H1 (cell line): ENCODE measurements at regions not wholly inside any gene's neighbourhood (a gene's known extent, or its start where the extent isn't known, plus 50 kb on each side); places are given as distances from the start of the nearest gene placed in this dataset.

Source experiments
- CTCF ChIA-PET: fragments of 300-600 bp; sonication (Branson Sonifier 250); formaldehyde crosslinking; loops from one replicate; lab custom pipeline; 2021; ENCODE audit not compliant: partially characterized antibody; lab: Charles Lee
- POLR2A ChIA-PET: fragments of 300-600 bp; sonication (Branson Sonifier 250); formaldehyde crosslinking; loops from one replicate; lab custom pipeline; 2021; ENCODE audit warnings: inconsistent platforms; ENCODE audit not compliant: partially characterized antibody; lab: Charles Lee
- DNase-seq, 2 experiments: peaks; one replicate each; pipeline versions ENCODE4 v3.0.0 to v3.0.0-alpha.2; 2010 to 2022; ENCODE audit warnings: low spot score in 2 of 2, low read depth in 1 of 2, mixed read lengths in 1 of 2
- FAIRE-seq: peaks from 2 replicates; lab custom pipeline; 2011; peaks lifted over from hg19 to GRCh38; lab: Jason Lieb, UNC
- H2AFZ ChIP-seq: 2 replicates; pipeline ENCODE4 v1.8.1; 2012; ENCODE audit warnings: low read length, inconsistent platforms
- H2AK5ac ChIP-seq: 2 replicates; pipeline ENCODE4 v1.6.1; 2013; ENCODE audit warnings: low read depth, low read length
- H2BK120ac ChIP-seq: replicated peaks from 2 replicates; pipeline ENCODE3; 2013; ENCODE audit warnings: low read depth, low read length, inconsistent platforms
- H2BK12ac ChIP-seq: 2 replicates; pipeline ENCODE4 v1.6.1; 2013; ENCODE audit warnings: low read depth, low read length
- H2BK15ac ChIP-seq: 2 replicates; pipeline ENCODE4 v1.6.1; 2013; ENCODE audit warnings: low read length
- H2BK20ac ChIP-seq: 2 replicates; pipeline ENCODE4 v1.6.1; 2013; ENCODE audit warnings: low read length
- H2BK5ac ChIP-seq: 2 replicates; pipeline ENCODE4 v1.6.1; 2013; ENCODE audit warnings: low read depth, low read length
- H3K14ac ChIP-seq: 2 replicates; pipeline ENCODE4 v1.6.1; 2013; ENCODE audit warnings: inconsistent platforms; ENCODE audit not compliant: insufficient read length
- H3K18ac ChIP-seq: 2 replicates; pipeline ENCODE4 v1.6.1; 2013; ENCODE audit warnings: low read length; ENCODE audit errors: extremely low read depth
- H3K23ac ChIP-seq: 2 replicates; pipeline ENCODE4 v1.6.1; 2013; ENCODE audit warnings: inconsistent platforms; ENCODE audit not compliant: insufficient read length
- H3K23me2 ChIP-seq: 2 replicates; pipeline ENCODE4 v1.6.1; 2013; ENCODE audit warnings: low read depth, low read length
- H3K27ac ChIP-seq: 2 replicates; pipeline ENCODE4 v1.6.1; 2011; ENCODE audit warnings: low read depth, low read length, inconsistent platforms
- H3K27me3 ChIP-seq, 4 experiments: replicated peaks in 1 of 4; 1 replicate in 1 of 4; 2 replicates in 3 of 4; pipeline versions ENCODE4 v1.6.1 to v1.8.1; 2011 to 2013; ENCODE audit warnings: low read length in 3 of 4, mild to moderate bottlenecking in 3 of 4, inconsistent platforms in 2 of 4, mixed read lengths in 2 of 4, moderate library complexity in 1 of 4; ENCODE audit not compliant: control insufficient read depth in 3 of 4, insufficient read depth in 3 of 4; ENCODE audit errors: extremely low read depth in 1 of 4
- H3K36me3 ChIP-seq, 4 experiments: 2 replicates each; pipeline versions ENCODE4 v1.6.1 to v1.8.1; 2011 to 2013; ENCODE audit warnings: mild to moderate bottlenecking in 4 of 4, low read length in 3 of 4, moderate library complexity in 2 of 4, control low read depth in 1 of 4, inconsistent platforms in 1 of 4; ENCODE audit not compliant: insufficient read depth in 4 of 4, control insufficient read depth in 2 of 4
- H3K4ac ChIP-seq: replicated peaks from 2 replicates; pipeline ENCODE3; 2013; ENCODE audit warnings: low read length, low read depth, mixed read lengths, inconsistent platforms; ENCODE audit not compliant: insufficient read length
- H3K4me1 ChIP-seq, 4 experiments: replicated peaks in 1 of 4; 1 replicate in 1 of 4; 2 replicates in 3 of 4; pipeline versions ENCODE4 v1.6.1 to v1.8.1; 2011 to 2013; ENCODE audit warnings: low read length in 3 of 4, inconsistent platforms in 2 of 4, mixed read lengths in 1 of 4; ENCODE audit not compliant: insufficient read depth in 4 of 4, control insufficient read depth in 3 of 4
- H3K4me2 ChIP-seq, 2 experiments: 2 replicates each; pipeline versions ENCODE4 v1.6.1 to v1.8.1; 2011 to 2013; ENCODE audit warnings: low read depth in 2 of 2, low read length in 2 of 2, control low read depth in 1 of 2, inconsistent platforms in 1 of 2, mild to moderate bottlenecking in 1 of 2; ENCODE audit not compliant: insufficient read depth in 1 of 2
- H3K4me3 ChIP-seq, 4 experiments: fragments of 200-600, 300-600 bp in 1 of 4; sonication (generic), shearing (Covaris generic), sonication (Bioruptor Twin) in 1 of 4; 2 replicates each; pipeline versions ENCODE4 v1.5.1 to v1.8.1; 2011 to 2016; ENCODE audit warnings: low read length in 4 of 4, low read depth in 3 of 4, control low read depth in 2 of 4, inconsistent platforms in 2 of 4, mild to moderate bottlenecking in 2 of 4, mixed read lengths in 1 of 4, moderate library complexity in 1 of 4; ENCODE audit not compliant: insufficient read depth in 2 of 4; ENCODE audit errors: extremely low read depth in 1 of 4
- H3K56ac ChIP-seq: replicated peaks from 2 replicates; pipeline ENCODE3; 2013; ENCODE audit warnings: low read depth, mild to moderate bottlenecking, mixed read lengths, low read length, inconsistent platforms; ENCODE audit not compliant: insufficient read length
- H3K79me1 ChIP-seq: 2 replicates; pipeline ENCODE4 v1.6.1; 2013; ENCODE audit warnings: low read depth, low read length, control low read depth
- H3K79me2 ChIP-seq, 2 experiments: 2 replicates each; pipeline versions ENCODE4 v1.6.1 to v1.8.1; 2012 to 2013; ENCODE audit warnings: low read length in 2 of 2, mild to moderate bottlenecking in 2 of 2, inconsistent platforms in 1 of 2; ENCODE audit not compliant: insufficient read depth in 2 of 2, control insufficient read depth in 1 of 2
- H3K9ac ChIP-seq, 4 experiments: replicated peaks in 1 of 4; 1 replicate in 1 of 4; 2 replicates in 3 of 4; pipeline versions ENCODE4 v1.6.1 to v1.8.1; 2011 to 2013; ENCODE audit warnings: low read depth in 3 of 4, low read length in 3 of 4, control low read depth in 2 of 4, mild to moderate bottlenecking in 2 of 4, moderate library complexity in 2 of 4, inconsistent platforms in 1 of 4; ENCODE audit errors: extremely low read depth in 1 of 4
- H3K9me3 ChIP-seq, 2 experiments: 2 replicates each; pipeline versions ENCODE4 v1.6.1 to v1.8.1; 2012 to 2013; ENCODE audit warnings: mild to moderate bottlenecking in 2 of 2, moderate library complexity in 2 of 2, control low read depth in 1 of 2, inconsistent platforms in 1 of 2, low read depth in 1 of 2, low read length in 1 of 2, mixed read lengths in 1 of 2; ENCODE audit not compliant: insufficient read depth in 2 of 2
- H4K20me1 ChIP-seq, 2 experiments: replicated peaks in 1 of 2; 2 replicates each; pipeline versions ENCODE3 to v1.8.1; 2011 to 2013; ENCODE audit warnings: inconsistent platforms in 2 of 2, low read length in 2 of 2, mild to moderate bottlenecking in 1 of 2; ENCODE audit not compliant: insufficient read depth in 2 of 2, control insufficient read depth in 1 of 2
- H4K5ac ChIP-seq: 2 replicates; pipeline ENCODE4 v1.6.1; 2013; ENCODE audit warnings: low read length, low read depth, mixed read lengths, inconsistent platforms; ENCODE audit not compliant: insufficient read length
- H4K8ac ChIP-seq: 2 replicates; pipeline ENCODE4 v1.8.0; 2013; ENCODE audit warnings: mild to moderate bottlenecking, moderate library complexity, low read length, inconsistent platforms; ENCODE audit not compliant: insufficient read depth; ENCODE audit errors: extremely low read depth
- H4K91ac ChIP-seq: replicated peaks from 2 replicates; pipeline ENCODE3; 2013; ENCODE audit warnings: low read length, mixed read lengths, inconsistent platforms; ENCODE audit not compliant: insufficient read length
- BRCA1 ChIP-seq: IDR thresholded peaks from 2 replicates; pipeline ENCODE4 v1.6.1; 2012; ENCODE audit warnings: low read depth, low read length, improper control_type of control experiment
- CBX8 ChIP-seq: fragments of 300-800, 300-1000 bp; sonication (generic); IDR thresholded peaks from 2 replicates; pipeline ENCODE4 v1.7.1; 2016; ENCODE audit warnings: low read depth, low read length, borderline replicate concordance
- EGR1 ChIP-seq: IDR thresholded peaks from 2 replicates; pipeline ENCODE4 v1.6.1; 2011; ENCODE audit warnings: low read depth, low read length, borderline replicate concordance
- FOSL1 ChIP-seq: IDR thresholded peaks from 2 replicates; pipeline ENCODE4 v1.6.1; 2011; ENCODE audit warnings: mild to moderate bottlenecking, low read depth, low read length, moderate library complexity; ENCODE audit not compliant: insufficient read depth
- GTF2F1 ChIP-seq: IDR thresholded peaks from 2 replicates; pipeline ENCODE4 v1.6.1; 2012; ENCODE audit warnings: low read depth, low read length, improper control_type of control experiment, borderline replicate concordance
- NRF1 ChIP-seq: IDR thresholded peaks from 2 replicates; pipeline ENCODE4 v1.6.1; 2011; ENCODE audit warnings: mild to moderate bottlenecking, low read depth, low read length, improper control_type of control experiment
- POLR2AphosphoS5 ChIP-seq: IDR thresholded peaks from 2 replicates; pipeline ENCODE4 v1.6.1; 2011; ENCODE audit warnings: low read depth, low read length
- POU5F1 ChIP-seq: IDR thresholded peaks from 2 replicates; pipeline ENCODE4 v1.6.1; 2011; ENCODE audit warnings: low read depth, mild to moderate bottlenecking, low read length, moderate library complexity
- RFX5 ChIP-seq: IDR thresholded peaks from 2 replicates; pipeline ENCODE4 v1.6.1; 2011; ENCODE audit warnings: low read depth, low read length, improper control_type of control experiment, borderline replicate concordance
- RNF2 ChIP-seq: fragments of 200-900, 300-1000 bp; sonication (generic); IDR thresholded peaks from 2 replicates; pipeline ENCODE4 v1.7.1; 2016; ENCODE audit warnings: borderline replicate concordance, low read depth, mild to moderate bottlenecking, antibody characterized with exemption, low read length; ENCODE audit not compliant: poor library complexity, severe bottlenecking; ENCODE audit errors: missing control alignments
- RXRA ChIP-seq: IDR thresholded peaks from 2 replicates; pipeline ENCODE4 v1.6.1; 2011; ENCODE audit warnings: low read depth, mild to moderate bottlenecking, low read length, moderate library complexity; ENCODE audit not compliant: insufficient read depth
- SIRT6 ChIP-seq: IDR thresholded peaks from one replicate; pipeline ENCODE4 v1.7.1; 2012; ENCODE audit warnings: low read length, inconsistent platforms
- SP2 ChIP-seq: IDR thresholded peaks from 2 replicates; pipeline ENCODE4 v1.6.1; 2012; ENCODE audit warnings: mild to moderate bottlenecking, low read length, inconsistent platforms
- SUZ12 ChIP-seq: fragments of 200-600 bp; sonication (generic); IDR thresholded peaks from 2 replicates; pipeline ENCODE4 v1.6.1; 2012; ENCODE audit warnings: mild to moderate bottlenecking, inconsistent platforms, low read length, moderate library complexity, mixed read lengths
- TAF1 ChIP-seq: IDR thresholded peaks from 2 replicates; pipeline ENCODE4 v1.6.1; 2011; ENCODE audit warnings: mild to moderate bottlenecking, low read depth, low read length
- TCF12 ChIP-seq: IDR thresholded peaks from 2 replicates; pipeline ENCODE4 v1.6.1; 2011; ENCODE audit warnings: low read depth, mild to moderate bottlenecking, low read length
- WGBS, 2 experiments: shearing (Covaris generic) in 1 of 2; methylation state at CpG; one replicate each; pipeline versions ENCODE4 v1.1.6 to v1.1.7; 2013 to 2015; ENCODE audit warnings: low lambda C conversion rate in 2 of 2, mixed read lengths in 2 of 2, inconsistent platforms in 1 of 2, low coverage in 1 of 2, missing lambda C conversion rate in 1 of 2; ENCODE audit not compliant: insufficient replicate concordance in 2 of 2, insufficient coverage in 1 of 2, insufficient read length in 1 of 2; ENCODE audit errors: extremely low coverage in 1 of 2, missing lambda C conversion rate in 1 of 2; 5-methylcytosine and 5-hydroxymethylcytosine counted together

GRCh38 chr4:37071576-37071975, 173.0 kb upstream of the NWD2 start:
- no peaks in the 10 kb centered on the region for H4K20me1 ChIP-seq
- H3K27me3 ChIP-seq, result no peaks in the 10 kb centered on the region
- TF ChIP-seq BRCA1 (no peak), RXRA (no peak), SP2 (no peak), NRF1 (no peak), GTF2F1 (no peak), CBX8 (no peak), RFX5 (no peak), EGR1 (no peak), TAF1 (no peak), FOSL1 (no peak), TCF12 (no peak), SIRT6 (no peak), RNF2 (no peak), POLR2AphosphoS5 (no peak), SUZ12 (no peak), POU5F1 (no peak)

More at GRCh38 chr4:37071576-37071975, 173.0 kb upstream of the NWD2 start:
- Histone ChIP-seq H2AFZ (no peak overlapping the region), H3K56ac (no peak overlapping the region), H3K4ac (no peak overlapping the region), H3K79me1 (no peaks in the 10 kb centered on the region), H2BK15ac (no peak overlapping the region), H3K79me2 (no peaks in the 10 kb centered on the region), H3K4me3 (no peak overlapping the region), H3K18ac (no peak overlapping the region), H3K4me1 (no peaks in the 10 kb centered on the region), H4K8ac (no peak overlapping the region), H2BK120ac (no peak overlapping the region), H2BK5ac (no peak overlapping the region), H3K9ac (no peak overlapping the region), H2AK5ac (no peak overlapping the region), H3K4me2 (no peak overlapping the region), H3K23me2 (no peaks in the 10 kb centered on the region), H4K5ac (no peak overlapping the region), H2BK12ac (no peak overlapping the region), H3K14ac (no peak overlapping the region), H3K9me3 (no peaks in the 10 kb centered on the region), H3K36me3 (no peaks in the 10 kb centered on the region), H3K27ac (no peak overlapping the region), H2BK20ac (no peak overlapping the region), H3K23ac (no peak overlapping the region), H4K91ac (no peak overlapping the region)
- WGBS, 2 experiments, result 92% methylated on average over 3 of the region's 3 CpGs; no CpG with 5 or more reads in 1 of the 2 experiments
- DNase-seq (no peak), FAIRE-seq (no peak)
- ChIA-PET CTCF (interaction anchor here (0.6 to 4.2 kb wide), 6 partner anchors 172 to 672 kb away, joined by 3 to 22 read pairs (median 3); no protein-coding TSS in a partner anchor), POLR2A (no interaction called here)
